M059J (cell line): ENCODE measurements at regions not wholly inside any gene's neighbourhood (a gene's known extent, or its start where the extent isn't known, plus 50 kb on each side); places are given as distances from the start of the nearest gene placed in this dataset.

Experiments
- DNase-seq: peaks from one replicate; pipeline ENCODE4 v3.0.0-alpha.2; 2012; ENCODE audit warnings: low read depth

- DNase-seq, result no peak
Observed at GRCh38 chr2:103028181-103028580, 266.4 kb downstream of the TMEM182 start.
